HCT116 (cell line): ENCODE measurements at regions not wholly inside any gene's neighbourhood (a gene's known extent, or its start where the extent isn't known, plus 50 kb on each side); places are given as distances from the start of the nearest gene placed in this dataset.

ENCODE experiments used
- ATAC-seq: fragments of 200-7000 bp; cut with Tn5 transposase; 2 replicates; pipeline ENCODE4 v1.9.1; 2020; ENCODE audit warnings: mild to moderate bottlenecking, moderate library complexity
- BruUV-seq: library from RNA; stranded (reverse); fragments of 400-500 nt; replicated peaks from 2 replicates; lab custom pipeline; 2021; lab: Mats Ljungman, UMichigan
- CTCF ChIA-PET: fragments of 300-600 bp; sonication (Branson Sonifier 250); formaldehyde crosslinking; loops from one replicate; lab custom pipeline; 2021; ENCODE audit warnings: antibody characterized with exemption; lab: Charles Lee
- POLR2A ChIA-PET: fragments of 300-600, 350-600 bp; sonication (Branson Sonifier 250); formaldehyde crosslinking; loops from one replicate; lab custom pipeline; 2021; ENCODE audit warnings: antibody characterized with exemption; lab: Charles Lee
- RAD21 ChIA-PET, 2 experiments: fragments of 300-600 bp; sonication (Branson Sonifier 250); formaldehyde crosslinking; loops; one replicate each; lab custom pipeline; 2023; ENCODE audit warnings: low total read pairs in 2 of 2; ENCODE audit not compliant: uncharacterized antibody in 2 of 2, unreplicated experiment in 2 of 2, low non-redundant PET in 1 of 2; lab: Charles Lee
- DNase-seq: peaks from one replicate; pipeline ENCODE4 v3.0.0-alpha.2; 2010; ENCODE audit warnings: low read depth, low spot score
- H2AFZ ChIP-seq: fragments of 200-600 bp; shearing (Covaris generic), sonication (generic); 2 replicates; pipeline ENCODE4 v1.6.1; 2017; ENCODE audit warnings: low read depth, mixed run types, mixed read lengths, antibody characterized with exemption, low read length; ENCODE audit not compliant: poor library complexity, severe bottlenecking
- H3K27ac ChIP-seq: 2 replicates; pipeline ENCODE4 v1.5.1; 2012; ENCODE audit warnings: low read depth, low read length
- H3K27me3 ChIP-seq: fragments of 200-600 bp; sonication (generic); 2 replicates; pipeline ENCODE4 v1.6.1; 2016; ENCODE audit warnings: mixed run types, low read length, mixed read lengths; ENCODE audit not compliant: insufficient read depth
- H3K36me3 ChIP-seq, 2 experiments: fragments of 200-500 bp in 1 of 2; fragments of 200-600 bp in 1 of 2; sonication (Bioruptor generic) in 1 of 2; sonication (generic) in 1 of 2; 2 replicates each; pipeline versions ENCODE4 v1.5.1 to v1.6.1; 2014 to 2016; ENCODE audit warnings: low read length in 2 of 2, inconsistent platforms in 1 of 2, mixed read lengths in 1 of 2, mixed run types in 1 of 2; ENCODE audit not compliant: insufficient read depth in 2 of 2, control insufficient read depth in 1 of 2
- H3K4me1 ChIP-seq, 2 experiments: fragments of 200-600 bp in 1 of 2; sonication (generic) in 1 of 2; 2 replicates each; pipeline versions ENCODE4 v1.5.1 to v1.6.1; 2012 to 2017; ENCODE audit warnings: low read length in 2 of 2, inconsistent platforms in 1 of 2, mild to moderate bottlenecking in 1 of 2, mixed read lengths in 1 of 2, mixed run types in 1 of 2, moderate library complexity in 1 of 2; ENCODE audit not compliant: insufficient read depth in 2 of 2, control insufficient read depth in 1 of 2
- H3K4me2 ChIP-seq: fragments of 200-600 bp; sonication (generic); 2 replicates; pipeline ENCODE4 v1.6.1; 2017; ENCODE audit warnings: mixed run types, low read length, mixed read lengths
- H3K4me3 ChIP-seq, 2 experiments: fragments of 200-600 bp in 1 of 2; sonication (generic) in 1 of 2; replicated peaks in 1 of 2; 2 replicates each; pipeline ENCODE4 v1.5.1; 2011 to 2016; ENCODE audit warnings: low read length in 2 of 2, control low read depth in 1 of 2, low read depth in 1 of 2, mild to moderate bottlenecking in 1 of 2, mixed read lengths in 1 of 2, mixed run types in 1 of 2
- H3K79me2 ChIP-seq: fragments of 200-600 bp; sonication (generic); 2 replicates; pipeline ENCODE4 v1.6.1; 2017; ENCODE audit warnings: mild to moderate bottlenecking, mixed run types, low read length, moderate library complexity, mixed read lengths; ENCODE audit not compliant: insufficient read depth
- H3K9ac ChIP-seq: fragments of 200-600 bp; sonication (generic); 2 replicates; pipeline ENCODE4 v1.6.1; 2016; ENCODE audit warnings: low read length, mixed read lengths
- H3K9me2 ChIP-seq: fragments of 200-600 bp; sonication (generic), shearing (Covaris generic); 2 replicates; pipeline ENCODE4 v1.6.1; 2017; ENCODE audit warnings: mixed run types, mild to moderate bottlenecking, moderate library complexity; ENCODE audit not compliant: insufficient read depth
- H3K9me3 ChIP-seq, 2 experiments: fragments of 200-500 bp in 1 of 2; fragments of 200-600 bp in 1 of 2; sonication (Bioruptor generic) in 1 of 2; sonication (generic) in 1 of 2; 2 replicates each; pipeline ENCODE4 v1.6.1; 2014 to 2017; ENCODE audit warnings: low read length in 2 of 2, mixed read lengths in 2 of 2, inconsistent platforms in 1 of 2, low read depth in 1 of 2, mild to moderate bottlenecking in 1 of 2, mixed run types in 1 of 2, moderate library complexity in 1 of 2; ENCODE audit not compliant: control insufficient read depth in 1 of 2, insufficient read depth in 1 of 2
- H4K20me1 ChIP-seq: fragments of 200-600 bp; sonication (generic), shearing (Covaris generic); 2 replicates; pipeline ENCODE4 v1.6.1; 2017; ENCODE audit warnings: mixed run types, mild to moderate bottlenecking, moderate library complexity; ENCODE audit not compliant: insufficient read depth
- ATF3 ChIP-seq: IDR thresholded peaks from 2 replicates; pipeline ENCODE4 v1.6.1; 2012
- CTCF ChIP-seq, 3 experiments: fragments of 200-600 bp in 1 of 3; sonication (generic) in 1 of 3; IDR thresholded peaks in 2 of 3; conservative IDR thresholded peaks in 1 of 3; 2 replicates each; pipeline ENCODE4 v1.5.1; 2012 to 2017; ENCODE audit warnings: low read depth in 2 of 3, low read length in 2 of 3, antibody characterized with exemption in 1 of 3, borderline replicate concordance in 1 of 3, control low read depth in 1 of 3, mild to moderate bottlenecking in 1 of 3, mixed read lengths in 1 of 3, mixed run types in 1 of 3, moderate library complexity in 1 of 3; ENCODE audit not compliant: insufficient read depth in 1 of 3
- ELF1 ChIP-seq: IDR thresholded peaks from 2 replicates; pipeline ENCODE4 v1.6.1; 2012; ENCODE audit warnings: low read depth, borderline replicate concordance
- EZH2 ChIP-seq: fragments of 200-600 bp; sonication (generic); IDR thresholded peaks from 2 replicates; pipeline ENCODE4 v1.6.1; 2017; ENCODE audit warnings: antibody characterized with exemption, mixed run types
- EZH2phosphoT487 ChIP-seq: fragments of 200-600 bp; IDR thresholded peaks from 2 replicates; pipeline ENCODE4 v1.6.1; 2018; ENCODE audit warnings: antibody characterized with exemption, borderline replicate concordance
- JUND ChIP-seq: IDR thresholded peaks from 2 replicates; pipeline ENCODE4 v1.6.1; 2012
- POLR2A ChIP-seq: IDR thresholded peaks from 2 replicates; pipeline ENCODE4 v1.7.0; 2011; ENCODE audit warnings: borderline replicate concordance; ENCODE audit not compliant: insufficient read depth, insufficient read length; ENCODE audit errors: extremely low read depth
- SRF ChIP-seq: IDR thresholded peaks from 2 replicates; pipeline ENCODE4 v1.6.1; 2012; ENCODE audit warnings: low read depth
- TCF7L2 ChIP-seq: IDR thresholded peaks from 2 replicates; pipeline ENCODE4 v1.7.0; 2011; ENCODE audit warnings: borderline replicate concordance, inconsistent platforms; ENCODE audit not compliant: insufficient read depth, insufficient read length; ENCODE audit errors: extremely low read depth
- YY1 ChIP-seq: IDR thresholded peaks from 2 replicates; pipeline ENCODE4 v1.6.1; 2011; ENCODE audit warnings: low read length, low read depth, moderate library complexity, mild to moderate bottlenecking; ENCODE audit not compliant: insufficient replicate concordance; ENCODE audit errors: extremely low read depth
- ZBTB33 ChIP-seq: IDR thresholded peaks from 2 replicates; pipeline ENCODE4 v1.6.1; 2011; ENCODE audit warnings: mild to moderate bottlenecking, low read length, moderate library complexity; ENCODE audit not compliant: insufficient replicate concordance; ENCODE audit errors: extremely low read depth
- ZFX ChIP-seq: fragments of 450-650 bp; IDR thresholded peaks from 2 replicates; pipeline ENCODE4 v1.6.1; 2017
- intact Hi-C: fragments of 100-400 bp; cut with micrococcal nuclease; formaldehyde crosslinking; loops from 2 replicates; pipeline ENCODE4 v1.10.0; 2022

- RAD21 ChIA-PET: no interaction called here
- no peaks in the 10 kb centered on the region for H3K36me3 ChIP-seq
- no peaks in the 10 kb centered on the region for H3K4me1 ChIP-seq
- no peak for DNase-seq
- H3K4me2 ChIP-seq: no peak overlapping the region
- H3K27me3 ChIP-seq: no peaks in the 10 kb centered on the region
- no peak overlapping the region for H3K27ac ChIP-seq
- no peaks in the 10 kb centered on the region for H3K9me2 ChIP-seq
- no peak overlapping the region for H3K4me3 ChIP-seq
- H3K9ac ChIP-seq: no peak overlapping the region
- peaks cover 3 to 17% of the 10 kb centered on the region in 2 experiments; a peak in 2 of 4 replicates for H3K9me3 ChIP-seq
- intact Hi-C loops: no loop called here
- no peaks in the 10 kb centered on the region for H4K20me1 ChIP-seq
- POLR2A ChIA-PET: no interaction called here
- TF ChIP-seq EZH2 (no peak), POLR2A (no peak), CTCF (IDR thresholded peaks at IDR 0.05 in 2 of 3, conservative IDR thresholded peaks at IDR 0.05 in 1 of 3; ENCODE audit: borderline replicate concordance in 1 of 3, insufficient read depth in 1 of 3, low read depth in 2 of 3, low read length in 2 of 3) (no peak), TCF7L2 (no peak), ELF1 (no peak)
- H2AFZ ChIP-seq: no peak overlapping the region
- CTCF ChIA-PET: no interaction called here
- ATAC-seq: no peak
- no peaks in the 10 kb centered on the region for H3K79me2 ChIP-seq
- BruUV-seq: no TSS peak
Measured at GRCh38 chr11:23364076-23364475, 503.8 kb upstream of the CCDC179 start.

- CTCF ChIA-PET: no interaction called here
- no peak for ATAC-seq
Measured at GRCh38 chr11:23370580-23371275, 510.5 kb upstream of the CCDC179 start.

More at GRCh38 chr11:23370580-23371275, 510.5 kb upstream of the CCDC179 start:
- Histone ChIP-seq H3K36me3 (no peaks in the 10 kb centered on the region), H3K4me1 (no peaks in the 10 kb centered on the region), H3K79me2 (no peaks in the 10 kb centered on the region), H3K27me3 (no peaks in the 10 kb centered on the region), H3K9me2 (no peaks in the 10 kb centered on the region), H3K9me3 (peaks cover 0 to 11% of the 10 kb centered on the region in 2 experiments; a peak in 3 of 4 replicates), H3K4me3 (no peak overlapping the region), H3K4me2 (no peak overlapping the region), H4K20me1 (no peaks in the 10 kb centered on the region), H3K9ac (no peak overlapping the region), H3K27ac (no peak overlapping the region), H2AFZ (no peak overlapping the region)
- ChIA-PET RAD21 (no interaction called here), POLR2A (no interaction called here)
- TF ChIP-seq YY1 (no peak), ZFX (no peak), SRF (no peak), TCF7L2 (no peak), ELF1 (no peak), EZH2 (no peak), JUND (no peak), ATF3 (no peak), EZH2phosphoT487 (no peak), ZBTB33 (no peak)
- DNase-seq: no peak
- intact Hi-C loops: no loop called here
- BruUV-seq: no TSS peak
